Osteocyte (in vitro differentiated cells): ENCODE measurements at regions not wholly inside any gene's neighbourhood (a gene's known extent, or its start where the extent isn't known, plus 50 kb on each side); places are given as distances from the start of the nearest gene placed in this dataset.

Source experiments
- DNase-seq: peaks from one replicate; pipeline ENCODE4 v3.0.0; 2021; ENCODE audit warnings: mixed read lengths; ENCODE audit not compliant: unreplicated experiment; ENCODE audit errors: extremely low spot score
- H3K27ac Mint-ChIP-seq: one replicate; pipeline ENCODE4 v1.8.0; 2021; ENCODE audit warnings: mild to moderate bottlenecking, mixed read lengths; ENCODE audit not compliant: unreplicated experiment
- H3K27me3 Mint-ChIP-seq: one replicate; pipeline ENCODE4 v1.8.0; 2021; ENCODE audit warnings: mixed read lengths; ENCODE audit not compliant: unreplicated experiment
- H3K36me3 Mint-ChIP-seq: one replicate; pipeline ENCODE4 v1.8.0; 2021; ENCODE audit warnings: mixed read lengths; ENCODE audit not compliant: unreplicated experiment
- H3K4me1 Mint-ChIP-seq: one replicate; pipeline ENCODE4 v1.8.0; 2021; ENCODE audit warnings: mixed read lengths; ENCODE audit not compliant: unreplicated experiment
- H3K4me3 Mint-ChIP-seq: one replicate; pipeline ENCODE4 v1.8.0; 2021; ENCODE audit warnings: mild to moderate bottlenecking, moderate library complexity, mixed read lengths; ENCODE audit not compliant: unreplicated experiment
- H3K9me3 Mint-ChIP-seq: one replicate; pipeline ENCODE4 v1.8.0; 2021; ENCODE audit warnings: mixed read lengths; ENCODE audit not compliant: unreplicated experiment
- TF ChIP-seq, protein P1 (sequence below): fragments of 200-600 bp; sonication (generic); IDR thresholded peaks from 2 replicates; pipeline ENCODE4 v1.5.0; 2021; ENCODE audit warnings: antibody characterized with exemption, mild to moderate bottlenecking, moderate library complexity

GRCh38 chr1:219476716-219477115 is 136.2 kb downstream of the ZC3H11B start:
- H3K27me3 Mint-ChIP-seq, result peaks cover 9% of the 10 kb centered on the region
- no peaks in the 10 kb centered on the region for H3K4me1 Mint-ChIP-seq
- TF ChIP-seq, protein P1, sequence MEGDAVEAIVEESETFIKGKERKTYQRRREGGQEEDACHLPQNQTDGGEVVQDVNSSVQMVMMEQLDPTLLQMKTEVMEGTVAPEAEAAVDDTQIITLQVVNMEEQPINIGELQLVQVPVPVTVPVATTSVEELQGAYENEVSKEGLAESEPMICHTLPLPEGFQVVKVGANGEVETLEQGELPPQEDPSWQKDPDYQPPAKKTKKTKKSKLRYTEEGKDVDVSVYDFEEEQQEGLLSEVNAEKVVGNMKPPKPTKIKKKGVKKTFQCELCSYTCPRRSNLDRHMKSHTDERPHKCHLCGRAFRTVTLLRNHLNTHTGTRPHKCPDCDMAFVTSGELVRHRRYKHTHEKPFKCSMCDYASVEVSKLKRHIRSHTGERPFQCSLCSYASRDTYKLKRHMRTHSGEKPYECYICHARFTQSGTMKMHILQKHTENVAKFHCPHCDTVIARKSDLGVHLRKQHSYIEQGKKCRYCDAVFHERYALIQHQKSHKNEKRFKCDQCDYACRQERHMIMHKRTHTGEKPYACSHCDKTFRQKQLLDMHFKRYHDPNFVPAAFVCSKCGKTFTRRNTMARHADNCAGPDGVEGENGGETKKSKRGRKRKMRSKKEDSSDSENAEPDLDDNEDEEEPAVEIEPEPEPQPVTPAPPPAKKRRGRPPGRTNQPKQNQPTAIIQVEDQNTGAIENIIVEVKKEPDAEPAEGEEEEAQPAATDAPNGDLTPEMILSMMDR, result no peak
- no peak overlapping the region for H3K27ac Mint-ChIP-seq
- no peaks in the 10 kb centered on the region for H3K36me3 Mint-ChIP-seq
- H3K4me3 Mint-ChIP-seq, result no peak overlapping the region
- no peak for DNase-seq
- no peaks in the 10 kb centered on the region for H3K9me3 Mint-ChIP-seq

GRCh38 chr1:219476116-219476515 is 136.8 kb downstream of the ZC3H11B start:
- no peak for DNase-seq

GRCh38 chr1:219472596-219472995 is 140.3 kb downstream of the ZC3H11B start:
- Mint-ChIP-seq H3K4me3 (no peak overlapping the region), H3K4me1 (no peaks in the 10 kb centered on the region)
- TF ChIP-seq, protein P1, result no peak

More at GRCh38 chr1:219476116-219476515, 136.8 kb downstream of the ZC3H11B start:
- Mint-ChIP-seq H3K4me1 (no peaks in the 10 kb centered on the region), H3K27me3 (peaks cover 9% of the 10 kb centered on the region), H3K27ac (no peak overlapping the region), H3K36me3 (no peaks in the 10 kb centered on the region), H3K4me3 (no peak overlapping the region), H3K9me3 (no peaks in the 10 kb centered on the region)
- TF ChIP-seq, protein P1, result no peak

DNA sequence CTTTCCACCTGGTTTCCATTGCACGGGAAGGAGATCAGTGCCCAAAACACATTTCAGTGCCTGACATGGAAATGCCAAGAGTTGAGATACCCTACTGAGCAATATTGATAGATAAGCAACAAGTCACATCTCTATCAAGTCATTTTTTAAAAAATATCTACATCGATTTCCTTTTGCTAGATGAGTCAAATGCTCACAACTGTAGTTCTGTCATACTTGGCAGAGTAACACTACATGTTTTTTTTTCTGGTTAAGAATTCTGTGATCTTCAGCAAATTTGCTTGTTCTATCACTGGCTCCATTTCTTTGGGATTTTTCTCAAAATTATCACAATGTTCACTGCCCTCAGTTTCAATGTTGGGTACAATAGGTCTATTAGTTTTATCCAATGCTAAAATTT is 145.4 kb downstream of the ZC3H11B start:
- TF ChIP-seq, protein P1, result no peak
- no peak for DNase-seq
- Mint-ChIP-seq H3K27me3 (peaks cover 4% of the 10 kb centered on the region), H3K4me1 (no peaks in the 10 kb centered on the region), H3K9me3 (no peaks in the 10 kb centered on the region), H3K27ac (no peak overlapping the region), H3K36me3 (no peaks in the 10 kb centered on the region), H3K4me3 (no peak overlapping the region)

More at GRCh38 chr1:219472596-219472995, 140.3 kb downstream of the ZC3H11B start:
- DNase-seq, result no peak
- Mint-ChIP-seq H3K9me3 (no peaks in the 10 kb centered on the region), H3K36me3 (no peaks in the 10 kb centered on the region), H3K27me3 (peaks cover 13% of the 10 kb centered on the region), H3K27ac (no peak overlapping the region)

DNA sequence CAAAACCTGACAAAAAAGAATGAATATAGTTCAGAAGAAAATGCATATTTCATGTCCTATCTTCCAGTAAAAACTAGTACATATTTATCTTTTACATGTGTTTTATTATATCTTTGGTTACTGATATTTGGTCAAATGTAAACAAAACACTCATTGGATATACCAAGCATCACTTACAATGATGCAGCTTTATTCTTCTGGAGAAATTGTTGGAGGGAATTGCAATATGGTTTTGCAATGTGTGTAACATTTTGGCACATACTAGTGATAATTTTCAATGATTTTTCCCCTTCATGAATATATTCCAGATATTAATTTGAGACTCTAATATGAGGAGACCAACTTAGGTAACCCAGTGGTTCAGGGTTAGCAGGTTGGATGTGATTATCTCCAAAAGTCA is 146.1 kb downstream of the ZC3H11B start:
- Mint-ChIP-seq H3K27me3 (peaks cover 4% of the 10 kb centered on the region), H3K9me3 (no peaks in the 10 kb centered on the region), H3K36me3 (no peaks in the 10 kb centered on the region), H3K4me1 (no peaks in the 10 kb centered on the region), H3K27ac (no peak overlapping the region), H3K4me3 (no peak overlapping the region)
- DNase-seq, result no peak
- TF ChIP-seq, protein P1, result no peak
